Skeletal muscle tissue (tissue), 3 donors: ENCODE measurements at regions not wholly inside any gene's neighbourhood (a gene's known extent, or its start where the extent isn't known, plus 50 kb on each side); places are given as distances from the start of the nearest gene placed in this dataset.
"Not testable (repeated sequence)": the region's sequence is repeated elsewhere in the genome, so short reads cannot be mapped to it uniquely, and the experiment has no call there.

Source experiments
- H3K27ac ChIP-seq: one replicate; pipeline ENCODE4 v1.7.0; 2013; ENCODE audit warnings: mild to moderate bottlenecking, low read depth, low read length, inconsistent platforms
- H3K27me3 ChIP-seq, 3 donors: one replicate each; pipeline ENCODE4 v1.7.0; 2013; ENCODE audit warnings: low read length in 3 of 3; ENCODE audit not compliant: control insufficient read depth in 3 of 3, insufficient read depth in 3 of 3
- H3K36me3 ChIP-seq, 3 donors: one replicate each; pipeline ENCODE4 v1.7.0; 2013; ENCODE audit warnings: low read length in 3 of 3; ENCODE audit not compliant: control insufficient read depth in 3 of 3, insufficient read depth in 3 of 3
- H3K4me1 ChIP-seq, 3 donors: one replicate each; pipeline ENCODE4 v1.7.0; 2013; ENCODE audit warnings: low read length in 3 of 3, mild to moderate bottlenecking in 3 of 3; ENCODE audit not compliant: control insufficient read depth in 3 of 3, insufficient read depth in 3 of 3
- H3K4me3 ChIP-seq, 3 donors: one replicate each; pipeline ENCODE4 v1.7.0; 2013; ENCODE audit warnings: low read length in 3 of 3
- H3K9ac ChIP-seq, 3 donors: one replicate each; pipeline ENCODE4 v1.7.0; 2013; ENCODE audit warnings: low read length in 3 of 3, mild to moderate bottlenecking in 3 of 3, moderate library complexity in 2 of 3, low read depth in 1 of 3
- H3K9me3 ChIP-seq, 3 donors: one replicate each; pipeline ENCODE4 v1.7.0; 2013; ENCODE audit warnings: low read length in 3 of 3; ENCODE audit not compliant: control insufficient read depth in 3 of 3
- donor health status: Osteomylitis.

DNA sequence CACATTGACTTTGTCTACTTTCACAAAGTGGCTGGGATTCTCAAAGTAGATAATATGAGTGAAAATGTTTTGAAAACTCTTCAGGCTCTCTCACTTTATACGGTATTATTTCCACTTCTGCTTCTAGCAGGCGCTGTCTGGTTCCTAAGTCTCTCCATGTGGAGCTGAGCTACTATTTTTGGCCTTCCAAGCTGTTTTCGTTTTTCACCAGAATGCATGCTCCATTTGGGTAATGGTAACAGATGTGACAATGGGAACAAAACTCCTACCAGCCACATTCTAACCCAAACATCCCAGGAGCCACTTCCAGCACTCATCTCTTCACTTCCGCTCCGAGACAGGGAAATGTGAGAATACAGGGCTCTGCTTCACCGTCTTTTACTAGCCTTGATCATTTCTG lies 586.7 kb downstream of the NTRK3 start:
- H3K9me3 ChIP-seq, result no peaks in the 10 kb centered on the region
- H3K36me3 ChIP-seq, result no peaks in the 10 kb centered on the region
- no peak overlapping the region for H3K9ac ChIP-seq
- no peaks in the 10 kb centered on the region for H3K27me3 ChIP-seq
- no peaks in the 10 kb centered on the region for H3K4me1 ChIP-seq
- no peak overlapping the region for H3K27ac ChIP-seq
- no peak overlapping the region for H3K4me3 ChIP-seq

DNA sequence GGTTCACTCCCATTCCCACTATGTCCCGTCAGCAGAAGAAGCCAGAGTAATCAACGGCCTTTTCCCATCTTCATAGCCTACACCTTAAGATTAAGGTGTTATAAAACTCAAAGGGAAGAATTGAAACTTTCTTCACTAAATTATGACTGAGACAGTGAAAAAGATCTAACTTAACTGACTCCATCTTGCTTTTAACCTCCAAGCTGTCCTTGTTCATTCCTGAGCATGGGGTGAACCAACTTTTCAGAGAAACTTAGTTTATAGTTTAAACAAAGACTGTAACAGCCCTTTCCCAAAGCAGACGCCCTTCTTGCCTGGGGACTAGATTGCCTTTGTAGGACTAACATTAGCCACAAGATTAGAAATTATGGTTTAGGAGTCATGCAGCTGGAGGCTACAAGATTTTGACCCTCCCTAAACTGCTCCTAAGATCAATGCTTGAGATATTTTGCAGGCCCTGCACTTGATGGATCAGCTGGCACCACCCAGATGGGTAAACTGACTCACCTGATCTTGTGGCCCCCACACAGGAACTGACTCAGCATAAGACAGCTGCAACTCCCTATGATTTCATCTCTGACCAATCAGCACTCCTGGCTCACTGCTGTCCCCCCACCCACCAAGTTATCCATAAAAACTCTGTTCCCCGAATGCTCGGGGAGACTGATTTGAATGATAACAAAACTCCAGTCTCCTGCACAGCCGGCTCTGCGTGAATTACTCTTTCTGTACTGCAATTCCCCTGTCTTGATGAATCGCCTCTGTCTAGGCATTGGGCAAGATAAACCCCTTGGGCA lies 587.6 kb downstream of the NTRK3 start:
- not testable (repeated sequence) for H3K27ac ChIP-seq, H3K9me3 ChIP-seq, H3K27me3 ChIP-seq, H3K36me3 ChIP-seq, H3K9ac ChIP-seq, H3K4me1 ChIP-seq, H3K4me3 ChIP-seq

DNA sequence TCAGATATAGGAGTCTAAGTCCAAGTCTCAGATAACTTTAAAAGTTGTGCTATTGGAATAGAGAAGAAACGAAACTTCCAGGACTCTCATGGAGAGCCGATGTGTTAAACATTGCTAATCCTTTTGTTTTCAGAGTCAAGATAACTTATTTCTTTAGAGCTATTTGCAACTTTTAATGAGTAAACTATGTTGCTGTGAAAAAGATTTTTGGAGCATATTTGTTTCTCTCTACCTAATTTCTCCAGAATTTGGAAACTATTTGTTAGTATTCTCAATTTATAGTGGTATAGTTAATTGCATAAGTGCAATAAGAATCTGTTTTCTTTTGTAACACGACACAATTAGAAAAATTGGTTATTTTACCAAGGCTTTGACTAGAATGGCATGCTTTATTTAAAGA lies 588.9 kb downstream of the NTRK3 start:
- Histone ChIP-seq H3K4me1 (no peaks in the 10 kb centered on the region), H3K4me3 (no peak overlapping the region), H3K27me3 (no peaks in the 10 kb centered on the region), H3K9me3 (no peaks in the 10 kb centered on the region), H3K27ac (no peak overlapping the region), H3K9ac (no peak overlapping the region), H3K36me3 (no peaks in the 10 kb centered on the region)

DNA sequence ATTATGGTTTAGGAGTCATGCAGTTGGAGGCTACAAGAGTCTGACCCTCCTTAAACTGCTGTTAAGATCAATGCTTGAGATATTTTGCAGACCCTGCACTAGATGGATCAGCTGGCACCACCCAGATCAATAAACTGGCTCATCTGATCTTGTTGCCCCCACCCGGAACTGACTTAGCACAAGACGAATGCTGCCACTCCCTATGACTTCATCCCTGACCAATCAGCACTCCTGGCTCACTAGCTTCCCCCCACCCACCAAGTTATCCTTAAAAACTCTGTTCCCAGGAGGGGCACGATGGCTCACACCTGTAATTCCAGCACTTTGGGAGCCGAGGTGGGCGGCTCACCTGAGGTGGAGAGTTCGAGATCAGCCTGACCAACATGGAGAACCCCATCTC lies 594.0 kb downstream of the NTRK3 start:
- Histone ChIP-seq H3K27ac (no peak overlapping the region), H3K9me3 (no peaks in the 10 kb centered on the region), H3K9ac (no peak overlapping the region), H3K36me3 (no peaks in the 10 kb centered on the region), H3K4me3 (no peak overlapping the region), H3K4me1 (no peaks in the 10 kb centered on the region), H3K27me3 (no peaks in the 10 kb centered on the region)

DNA sequence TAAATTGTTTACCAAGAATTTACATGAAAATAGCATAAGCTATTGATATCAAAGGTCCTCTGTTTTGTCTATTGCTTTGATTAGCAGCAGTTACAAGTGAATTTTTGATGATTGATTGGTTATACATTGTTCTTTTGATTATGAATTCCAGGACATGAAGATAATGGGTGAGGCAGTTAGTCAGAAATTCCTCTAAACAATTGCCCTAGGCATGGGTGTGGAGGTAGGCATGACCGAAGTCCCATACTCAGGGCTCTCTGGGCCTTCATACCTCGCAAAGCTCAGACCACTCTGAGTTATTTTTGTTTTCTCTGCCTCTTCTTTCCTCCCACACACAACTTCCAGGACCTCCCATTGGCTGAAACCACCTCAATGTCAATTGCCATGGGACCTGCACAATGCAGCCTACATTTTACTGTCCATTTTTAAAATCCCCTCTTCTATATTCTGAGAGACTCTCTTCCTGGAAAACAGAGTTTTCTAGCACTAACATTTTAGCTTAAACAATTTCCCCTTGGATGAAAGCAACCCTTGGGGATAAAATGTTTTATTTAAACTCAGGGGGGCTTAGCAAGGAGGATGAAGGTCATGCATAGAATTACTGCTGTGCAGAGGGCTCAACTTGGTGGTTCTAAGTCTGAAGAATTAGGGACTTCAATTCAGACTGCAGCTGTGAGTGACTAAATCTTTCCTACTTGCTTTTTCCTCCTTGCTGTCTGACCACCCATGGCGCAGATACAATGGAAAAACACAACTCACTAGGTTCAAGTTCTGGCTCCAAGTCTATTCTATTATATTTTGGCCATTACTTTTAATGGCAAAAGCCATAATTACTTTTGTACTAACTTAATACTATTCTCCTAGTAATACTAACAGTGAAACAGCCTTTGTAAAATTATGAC lies 594.8 kb downstream of the NTRK3 start:
- Histone ChIP-seq H3K36me3 (no peaks in the 10 kb centered on the region), H3K4me1 (no peaks in the 10 kb centered on the region), H3K27me3 (no peaks in the 10 kb centered on the region), H3K9ac (no peak overlapping the region), H3K4me3 (no peak overlapping the region), H3K27ac (no peak overlapping the region), H3K9me3 (no peaks in the 10 kb centered on the region)

DNA sequence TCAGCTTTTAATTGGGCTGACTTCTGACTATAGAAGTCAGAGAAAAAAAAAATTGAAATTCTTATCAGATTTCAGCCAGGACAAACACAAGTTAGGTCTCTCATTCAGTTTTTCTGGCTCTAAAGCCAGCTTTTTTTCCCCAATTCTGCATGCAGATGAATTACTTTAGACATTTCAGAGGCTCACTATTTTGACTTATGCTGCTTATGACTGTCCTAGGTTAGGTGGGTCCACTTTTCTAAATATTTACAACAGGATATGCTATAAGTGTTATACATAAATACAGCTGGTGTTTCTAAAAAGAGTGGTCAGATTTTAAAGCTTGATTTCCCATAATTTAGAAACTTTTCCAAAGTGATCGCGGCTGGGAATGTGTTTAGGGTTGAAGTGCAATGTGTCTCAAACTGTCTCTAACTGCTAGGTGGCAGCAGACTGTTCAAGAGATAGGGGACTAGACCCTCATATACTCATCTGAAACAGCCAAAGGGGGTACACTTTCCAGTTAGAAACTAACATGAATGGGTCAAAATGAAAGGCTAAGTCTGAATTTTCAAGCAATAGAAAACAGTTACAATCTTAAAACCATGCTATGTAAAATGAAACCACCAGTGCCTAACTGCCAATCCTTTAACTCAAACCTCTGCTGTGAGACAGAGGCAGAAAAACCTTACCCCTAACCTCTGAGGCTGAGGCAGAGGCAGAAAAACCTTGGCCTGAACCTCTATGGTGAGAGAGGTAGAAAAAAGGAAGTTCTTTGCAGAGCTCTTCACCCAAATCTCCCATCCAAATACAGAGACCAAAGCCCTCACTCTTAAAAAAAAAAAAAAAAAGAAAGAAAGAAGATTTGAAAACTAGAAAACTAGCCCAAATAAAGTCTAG lies 596.0 kb downstream of the NTRK3 start:
- H3K27ac ChIP-seq, result no peak overlapping the region
- H3K36me3 ChIP-seq, result no peaks in the 10 kb centered on the region
- H3K9me3 ChIP-seq, result no peaks in the 10 kb centered on the region
- no peak overlapping the region for H3K9ac ChIP-seq
- no peaks in the 10 kb centered on the region for H3K4me1 ChIP-seq
- no peaks in the 10 kb centered on the region for H3K27me3 ChIP-seq
- H3K4me3 ChIP-seq, result no peak overlapping the region

DNA sequence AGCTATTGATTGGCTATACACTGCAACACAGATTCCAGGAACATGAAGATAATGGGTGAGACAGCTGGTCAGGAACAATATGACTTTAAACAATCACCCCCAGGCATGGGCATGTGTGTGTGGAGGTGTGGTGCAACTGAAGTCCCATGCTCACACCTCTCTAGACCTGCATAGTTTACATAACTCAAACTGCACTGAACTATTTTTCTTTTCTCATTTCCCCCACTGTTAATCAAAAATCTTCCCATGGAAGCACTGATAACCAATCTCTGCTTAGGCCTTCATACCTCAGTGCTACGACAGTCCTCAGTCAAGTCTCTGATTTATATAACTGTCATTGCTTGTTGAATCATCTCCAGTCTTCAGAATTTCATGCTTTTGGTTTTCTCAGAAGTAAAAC lies 600.2 kb downstream of the NTRK3 start:
- no peak overlapping the region for H3K4me3 ChIP-seq
- H3K9ac ChIP-seq, result no peak overlapping the region
- H3K9me3 ChIP-seq, result no peaks in the 10 kb centered on the region
- no peak overlapping the region for H3K27ac ChIP-seq
- no peaks in the 10 kb centered on the region for H3K4me1 ChIP-seq
- no peaks in the 10 kb centered on the region for H3K36me3 ChIP-seq
- no peaks in the 10 kb centered on the region for H3K27me3 ChIP-seq

DNA sequence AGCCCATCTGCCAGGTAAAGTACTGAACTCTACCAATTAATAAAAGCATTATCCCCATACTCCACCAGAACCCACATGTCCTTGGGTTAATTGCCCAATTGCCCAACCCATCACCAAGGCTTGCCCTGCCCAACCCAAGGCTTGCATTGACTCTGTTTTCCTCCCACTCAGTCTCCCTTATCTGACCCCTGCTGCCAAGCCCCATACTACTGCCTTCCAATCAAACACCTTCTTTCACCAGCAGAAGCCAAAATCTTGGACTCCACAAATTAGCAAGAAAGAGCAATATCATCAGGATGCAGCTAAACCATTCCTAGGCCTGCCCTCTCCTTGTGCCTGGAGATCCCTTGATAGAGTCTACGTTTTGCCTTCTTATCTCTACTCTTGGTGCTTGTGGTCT lies 602.9 kb downstream of the NTRK3 start:
- Histone ChIP-seq H3K9me3 (no peaks in the 10 kb centered on the region), H3K27ac (no peak overlapping the region), H3K27me3 (no peaks in the 10 kb centered on the region), H3K4me1 (no peaks in the 10 kb centered on the region), H3K36me3 (no peaks in the 10 kb centered on the region), H3K4me3 (no peak overlapping the region), H3K9ac (no peak overlapping the region)

DNA sequence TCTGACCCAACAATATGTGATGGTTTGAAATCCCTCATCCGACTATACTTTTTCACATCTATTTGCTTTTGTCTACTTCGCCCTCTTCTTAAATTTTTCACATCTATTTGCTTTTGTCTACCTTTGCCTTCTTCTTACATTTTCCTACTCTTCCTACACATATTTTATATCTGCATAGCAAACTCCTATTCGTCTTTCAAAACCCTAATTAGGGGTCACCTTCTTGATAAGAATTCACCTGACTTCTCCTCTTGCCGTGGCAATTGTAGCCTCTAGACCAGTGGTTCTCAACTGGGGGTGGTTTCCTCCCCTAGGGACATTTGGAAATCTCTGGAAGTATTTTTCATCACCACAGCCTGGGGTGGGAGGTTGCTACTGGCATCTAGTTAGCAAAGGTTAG lies 607.4 kb downstream of the NTRK3 start:
- Histone ChIP-seq H3K36me3 (no peaks in the 10 kb centered on the region), H3K27me3 (no peaks in the 10 kb centered on the region), H3K9me3 (no peaks in the 10 kb centered on the region), H3K27ac (no peak overlapping the region), H3K9ac (no peak overlapping the region), H3K4me1 (no peaks in the 10 kb centered on the region), H3K4me3 (no peak overlapping the region)
